ENCODE measurements at regions not wholly inside any gene's neighbourhood (a gene's known extent, or its start where the extent isn't known, plus 50 kb on each side); places are given as distances from the start of the nearest gene placed in this dataset.

DNA sequence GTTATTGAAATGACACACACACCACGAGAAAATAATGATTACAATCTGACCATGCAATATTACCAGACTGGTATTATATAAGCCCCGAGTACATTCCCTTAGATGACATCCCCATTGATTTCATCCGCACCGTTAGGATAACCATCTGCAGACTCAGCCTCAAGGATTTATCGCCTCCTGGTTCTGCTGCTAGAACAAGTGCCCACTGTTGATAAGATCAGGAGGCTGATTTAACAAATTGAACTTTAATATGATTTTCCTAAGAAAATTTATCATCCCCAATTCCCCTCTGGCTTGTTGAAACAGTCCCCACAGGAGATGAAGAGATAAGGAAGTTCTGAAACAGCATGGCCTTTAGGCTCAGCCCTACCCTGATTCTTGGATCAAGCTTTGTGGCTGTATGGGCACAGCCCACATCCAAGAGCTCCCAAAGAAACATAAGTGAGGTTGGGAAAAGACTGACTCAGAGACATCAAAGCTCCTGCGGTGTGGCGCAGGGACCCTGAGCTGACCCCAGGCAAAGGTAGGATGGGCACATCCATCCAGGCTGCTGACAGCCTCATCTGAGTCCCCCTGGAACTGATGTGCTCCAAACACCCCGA is 59.2 kb upstream of the CHCHD3 start:
- POLR2A ChIA-PET = no interaction called here
- intact Hi-C loops (cut with micrococcal nuclease) (no loop called here), dilution Hi-C loops (cut with MboI; ENCODE audit: extremely low pct_ligation_motif_present, low sequenced_read_pairs) (no loop called here)
- no peaks in the 10 kb centered on the region for H3K9me1 ChIP-seq (replicated peaks; ENCODE audit: control insufficient read depth, extremely low read depth, insufficient read depth, low read length)
- H4K20me1 ChIP-seq (replicated peaks; ENCODE audit: control insufficient read depth, extremely low read depth, insufficient read depth, low read length) = no peaks in the 10 kb centered on the region
- H3K4me2 ChIP-seq (ENCODE audit: insufficient read depth, low read length) = no peak overlapping the region
- no peak overlapping the region for H2AFZ ChIP-seq (ENCODE audit: low read depth, low read length)
- no peaks in the 10 kb centered on the region for H3K36me3 ChIP-seq (ENCODE audit: control insufficient read depth in 2 of 2, extremely low read depth in 1 of 2, insufficient read depth in 2 of 2, low read length in 2 of 2)
- H3K4me1 ChIP-seq (ENCODE audit: control insufficient read depth, extremely low read depth, insufficient read depth, low read length) = no peaks in the 10 kb centered on the region
- TF ChIP-seq JUN (IDR thresholded peaks at IDR 0.05; ENCODE audit: borderline replicate concordance, insufficient read depth, insufficient read length, low read depth) = no peak
- CTCF ChIA-PET = interaction anchor here (1.4 kb wide), 1 partner anchor 38 kb away, joined by 4 read pairs; no protein-coding TSS in a partner anchor
- no TSS peak for BruUV-seq (replicated peaks)
- no peaks in the 10 kb centered on the region for H3K79me2 ChIP-seq (ENCODE audit: control insufficient read depth, insufficient read depth, low read length)
- FAIRE-seq (no peak), DNase-seq (ENCODE audit: low read depth, low spot score) (no peak)
- no peak overlapping the region for H3K9ac ChIP-seq (replicated peaks; ENCODE audit: extremely low read depth, insufficient read depth, low read length)
- H3K9me3 ChIP-seq (replicated peaks; ENCODE audit: control insufficient read depth, insufficient read depth, low read length) = no peaks in the 10 kb centered on the region
- H3K27ac ChIP-seq (ENCODE audit: insufficient read depth, low read depth, low read length) = no peak overlapping the region
- peaks cover under 1 to 2% of the 10 kb centered on the region in 2 experiments for H3K27me3 ChIP-seq (ENCODE audit: control insufficient read depth in 2 of 2, insufficient read depth in 2 of 2, low read length in 2 of 2)
- no peak overlapping the region for H3K4me3 ChIP-seq (replicated peaks in 1 of 3; ENCODE audit: insufficient read depth in 1 of 3, low read depth in 1 of 3, low read length in 3 of 3)

DNA sequence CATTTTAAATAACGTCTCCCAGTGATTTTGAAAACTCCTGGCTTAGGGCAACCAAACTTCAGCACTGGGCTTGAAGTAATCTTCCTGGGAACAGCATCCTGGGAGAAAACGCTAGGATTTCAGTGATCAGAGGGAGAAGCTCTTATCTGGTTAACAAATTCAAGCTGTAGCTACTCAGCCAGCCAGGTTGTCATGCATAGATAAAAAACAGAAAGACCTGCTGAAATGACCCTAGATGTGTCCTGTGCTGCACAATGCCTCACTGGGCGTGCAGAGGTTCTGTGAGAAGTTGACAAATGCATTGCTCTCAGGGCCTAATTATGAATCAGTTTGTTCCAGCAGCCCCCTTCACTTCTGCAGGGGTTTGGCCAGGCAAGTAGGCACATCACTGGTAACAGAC is 68.9 kb upstream of the CHCHD3 start:
- Histone ChIP-seq H3K4me1 (ENCODE audit: control insufficient read depth, extremely low read depth, insufficient read depth, low read length) (no peaks in the 10 kb centered on the region), H2AFZ (ENCODE audit: low read depth, low read length) (no peak overlapping the region), H3K9me1 (replicated peaks; ENCODE audit: control insufficient read depth, extremely low read depth, insufficient read depth, low read length) (no peaks in the 10 kb centered on the region), H3K27me3 (ENCODE audit: control insufficient read depth in 2 of 2, insufficient read depth in 2 of 2, low read length in 2 of 2) (peaks cover 2 to 3% of the 10 kb centered on the region in 2 experiments), H3K4me3 (replicated peaks in 1 of 3; ENCODE audit: insufficient read depth in 1 of 3, low read depth in 1 of 3, low read length in 3 of 3) (no peak overlapping the region), H3K9me3 (replicated peaks; ENCODE audit: control insufficient read depth, insufficient read depth, low read length) (no peaks in the 10 kb centered on the region), H3K27ac (ENCODE audit: insufficient read depth, low read depth, low read length) (no peak overlapping the region), H4K20me1 (replicated peaks; ENCODE audit: control insufficient read depth, extremely low read depth, insufficient read depth, low read length) (no peaks in the 10 kb centered on the region), H3K4me2 (ENCODE audit: insufficient read depth, low read length) (no peak overlapping the region), H3K36me3 (ENCODE audit: control insufficient read depth in 2 of 2, extremely low read depth in 1 of 2, insufficient read depth in 2 of 2, low read length in 2 of 2) (no peaks in the 10 kb centered on the region), H3K9ac (replicated peaks; ENCODE audit: extremely low read depth, insufficient read depth, low read length) (no peak overlapping the region), H3K79me2 (ENCODE audit: control insufficient read depth, insufficient read depth, low read length) (no peaks in the 10 kb centered on the region)
- ChIA-PET CTCF (no interaction called here), POLR2A (no interaction called here)
- FAIRE-seq (no peak), DNase-seq (ENCODE audit: low read depth, low spot score) (no peak)
- dilution Hi-C loops (cut with MboI; ENCODE audit: extremely low pct_ligation_motif_present, low sequenced_read_pairs) = no loop called here
- TF ChIP-seq MYC (IDR thresholded peaks at IDR 0.05; ENCODE audit: low read depth, low read length) = no peak
- no peak for TF ChIP-seq POLR2AphosphoS5 (IDR thresholded peaks at IDR 0.05; ENCODE audit: insufficient read depth, low read depth, low read length)
- TF ChIP-seq EZH2 (IDR thresholded peaks at IDR 0.05; ENCODE audit: borderline replicate concordance, low read depth, low read length, severe bottlenecking) = no peak
- no peak for TF ChIP-seq POLR2A (IDR thresholded peaks at IDR 0.05; ENCODE audit: low read depth, low read length)
- TF ChIP-seq FOS (IDR thresholded peaks at IDR 0.05; ENCODE audit: borderline replicate concordance, insufficient read depth, low read length) = no peak
- no peak for TF ChIP-seq GATA2 (IDR thresholded peaks at IDR 0.05; ENCODE audit: insufficient read depth, insufficient read length, low read depth, low read length)
- no TSS peak for BruUV-seq (replicated peaks)
- intact Hi-C loops (cut with micrococcal nuclease) = no loop called here
